Medulla oblongata (tissue), 1 donor: ENCODE measurements at regions not wholly inside any gene's neighbourhood (a gene's known extent, or its start where the extent isn't known, plus 50 kb on each side); places are given as distances from the start of the nearest gene placed in this dataset.
"Not testable (repeated sequence)": the region's sequence is repeated elsewhere in the genome, so short reads cannot be mapped to it uniquely, and the experiment has no call there.

Source experiments
- DNase-seq: peaks from one replicate; pipeline ENCODE4 v3.0.0-alpha.2; 2015; ENCODE audit errors: extremely low spot score

DNA sequence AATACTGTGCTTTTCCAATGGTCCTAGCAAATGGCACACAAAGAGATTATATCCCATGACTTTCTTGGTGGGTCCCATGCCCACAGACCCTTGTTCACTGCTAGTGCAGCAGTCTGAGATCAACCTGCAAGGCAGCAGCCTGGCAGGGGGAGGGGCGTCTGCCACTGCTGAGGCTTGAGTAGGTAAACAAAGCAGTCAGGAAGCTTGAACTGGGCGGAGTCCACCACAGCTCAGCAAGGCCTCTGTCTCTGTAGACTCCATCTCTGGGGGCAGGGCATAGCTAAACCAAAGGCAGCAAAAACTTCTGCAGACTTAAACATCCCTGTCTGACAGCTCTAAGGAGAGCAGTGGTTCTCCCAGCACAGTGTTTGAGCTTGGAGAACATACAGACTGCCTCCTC, 82.9 kb downstream of the ZNF737 start:
- no peak for DNase-seq

DNA sequence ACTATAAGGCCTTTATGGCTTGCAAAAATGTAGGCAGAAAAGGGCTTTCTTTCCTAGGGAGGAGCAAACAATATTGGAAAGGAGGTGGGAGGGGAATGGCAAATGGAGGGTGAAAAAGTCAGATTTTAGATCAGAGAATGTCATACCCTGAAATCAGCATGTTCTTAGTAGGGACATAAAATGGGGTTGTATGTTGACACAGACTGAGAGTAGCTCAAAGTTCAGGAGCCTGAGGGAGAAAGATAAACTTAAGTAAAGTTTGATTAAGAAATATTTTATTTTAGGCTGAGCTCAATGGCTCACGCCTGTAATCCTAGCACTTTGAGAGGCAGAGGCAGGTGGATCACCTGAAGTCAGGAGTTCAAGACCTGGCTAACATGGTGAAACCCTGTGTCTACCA, 83.8 kb downstream of the ZNF737 start:
- no peak for DNase-seq

DNA sequence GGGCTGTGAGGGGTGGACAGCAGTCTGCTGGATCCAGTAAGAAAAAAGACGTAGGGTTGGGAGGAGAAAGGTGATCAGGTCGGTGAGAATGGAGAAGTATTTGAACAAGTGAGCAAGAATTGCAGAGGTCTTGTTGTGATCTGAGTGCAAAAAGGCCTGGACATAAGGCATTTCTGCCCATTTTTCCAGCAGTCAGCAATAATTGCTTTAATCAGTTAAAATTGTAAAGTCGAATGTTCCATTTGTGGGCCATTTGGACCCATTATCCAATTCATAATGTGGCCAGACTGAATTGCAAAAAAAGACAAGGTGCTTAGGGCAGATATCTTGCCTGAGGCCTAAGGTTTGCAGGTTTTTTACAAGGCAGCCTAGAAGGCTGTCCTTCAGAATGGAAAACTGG, 86.1 kb downstream of the ZNF737 start:
- DNase-seq = no peak

DNA sequence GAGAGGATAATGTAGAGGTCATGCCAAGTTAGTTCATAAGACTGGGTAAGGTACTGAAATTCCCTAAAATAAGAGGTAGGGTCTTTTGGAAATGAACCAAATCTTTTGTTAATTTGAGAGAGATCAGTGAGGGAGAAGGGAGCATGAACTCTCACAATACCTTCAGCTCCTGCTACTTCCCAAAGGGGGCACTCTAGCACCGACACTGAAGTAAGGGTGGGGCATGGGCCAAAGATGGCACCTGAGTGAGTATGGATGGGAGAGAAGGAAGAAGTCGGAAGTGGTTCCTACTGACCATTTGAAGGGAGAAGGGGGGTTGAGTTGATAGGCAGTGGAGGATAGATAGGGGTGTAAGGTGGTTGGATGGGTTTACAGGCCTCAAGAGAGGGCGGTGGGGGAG, 86.6 kb downstream of the ZNF737 start:
- DNase-seq = no peak

DNA sequence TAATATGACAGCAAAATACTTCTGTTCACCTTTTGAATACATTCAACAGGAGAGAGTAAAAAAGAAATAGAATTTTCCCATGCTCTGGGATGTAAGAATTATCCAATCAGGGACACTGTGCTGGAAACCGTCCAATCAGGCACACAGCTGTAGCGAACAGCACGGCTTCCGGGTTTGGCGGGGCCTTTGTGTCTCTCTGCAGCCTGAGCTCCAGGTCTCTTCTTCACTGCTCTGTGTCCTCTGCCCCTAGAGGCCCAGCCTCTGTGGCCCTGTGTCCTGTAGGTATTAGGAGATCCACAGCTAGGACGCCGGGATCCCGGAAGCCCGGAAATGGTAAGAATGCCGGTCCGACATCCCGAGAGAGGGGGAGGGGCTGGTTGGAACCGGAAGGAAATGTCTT, 92.7 kb downstream of the ZNF737 start:
- no peak for DNase-seq

DNA sequence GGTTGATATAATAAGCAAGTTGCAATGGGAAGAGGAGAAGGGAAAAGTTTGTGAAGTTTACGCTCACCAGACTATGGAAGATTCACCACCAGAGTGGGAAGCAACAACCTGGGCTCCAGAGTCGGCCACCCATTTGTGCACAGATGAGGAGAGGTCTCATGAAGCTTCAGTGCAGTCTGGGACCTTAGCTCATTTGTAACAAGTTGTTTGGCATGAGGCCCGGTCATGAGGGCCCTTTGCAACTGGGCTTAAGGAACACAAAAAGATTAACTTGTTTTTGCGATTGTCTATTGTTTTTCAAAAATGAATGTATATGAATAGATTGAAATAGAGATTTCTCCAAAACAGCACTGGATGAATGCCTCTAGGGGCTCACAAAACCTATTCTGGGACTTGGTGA, 94.2 kb downstream of the ZNF737 start:
- DNase-seq = no peak

DNA sequence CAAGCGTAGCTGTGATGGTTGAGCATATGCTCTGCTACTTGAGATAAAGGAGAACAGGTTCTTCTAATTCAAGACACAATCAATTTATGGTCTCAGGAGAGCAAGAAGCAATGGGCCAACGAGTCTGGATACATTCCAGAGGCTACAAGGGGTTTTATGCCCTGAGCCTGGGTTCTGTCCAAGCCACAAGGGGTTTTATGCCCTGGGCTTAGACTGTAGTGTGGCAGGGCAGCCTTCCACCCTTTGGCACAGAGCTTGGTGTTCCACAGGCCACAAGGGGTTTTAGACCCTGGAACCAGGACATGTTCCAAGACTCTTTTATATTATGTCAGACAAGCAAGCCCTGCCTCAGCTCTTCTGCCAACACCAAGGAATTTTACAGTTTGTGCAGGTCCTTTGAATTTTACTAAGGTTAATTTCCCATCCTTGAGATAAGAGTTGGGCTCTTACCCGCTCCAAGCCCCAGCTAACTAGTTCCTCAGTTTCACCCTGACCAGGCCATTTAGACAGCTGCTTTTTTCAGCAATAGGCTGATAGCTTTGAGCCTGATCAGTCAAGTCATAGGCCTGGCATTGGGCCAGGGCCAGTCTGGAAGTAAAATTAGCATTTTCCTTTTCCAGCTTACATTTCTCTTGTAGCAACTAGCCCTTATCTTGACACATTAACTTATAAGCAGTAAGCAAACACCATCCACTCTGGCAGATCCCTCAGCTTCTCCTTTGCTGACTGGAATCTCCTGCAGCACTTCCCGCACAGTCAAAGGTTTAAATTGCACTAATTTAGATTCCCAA, 95.0 kb downstream of the ZNF737 start:
- no peak for DNase-seq

DNA sequence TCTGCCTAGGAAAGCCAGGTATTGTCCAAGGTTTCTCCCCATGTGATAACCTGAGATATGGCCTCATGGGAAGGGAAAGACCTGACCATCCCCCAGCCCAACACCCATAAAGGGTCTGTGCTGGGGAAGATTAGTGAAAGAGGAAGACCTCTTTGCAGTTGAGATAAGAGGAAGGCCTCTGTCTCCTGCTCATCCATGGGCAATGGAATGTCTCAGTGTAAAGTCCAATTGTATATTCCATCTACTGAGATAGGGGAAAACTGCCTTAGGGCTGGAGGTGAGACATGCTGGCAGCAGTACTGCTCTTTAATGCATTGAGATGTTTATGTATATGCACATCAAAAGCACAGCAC, 99.0 kb downstream of the ZNF737 start:
- not testable (repeated sequence) for DNase-seq

DNA sequence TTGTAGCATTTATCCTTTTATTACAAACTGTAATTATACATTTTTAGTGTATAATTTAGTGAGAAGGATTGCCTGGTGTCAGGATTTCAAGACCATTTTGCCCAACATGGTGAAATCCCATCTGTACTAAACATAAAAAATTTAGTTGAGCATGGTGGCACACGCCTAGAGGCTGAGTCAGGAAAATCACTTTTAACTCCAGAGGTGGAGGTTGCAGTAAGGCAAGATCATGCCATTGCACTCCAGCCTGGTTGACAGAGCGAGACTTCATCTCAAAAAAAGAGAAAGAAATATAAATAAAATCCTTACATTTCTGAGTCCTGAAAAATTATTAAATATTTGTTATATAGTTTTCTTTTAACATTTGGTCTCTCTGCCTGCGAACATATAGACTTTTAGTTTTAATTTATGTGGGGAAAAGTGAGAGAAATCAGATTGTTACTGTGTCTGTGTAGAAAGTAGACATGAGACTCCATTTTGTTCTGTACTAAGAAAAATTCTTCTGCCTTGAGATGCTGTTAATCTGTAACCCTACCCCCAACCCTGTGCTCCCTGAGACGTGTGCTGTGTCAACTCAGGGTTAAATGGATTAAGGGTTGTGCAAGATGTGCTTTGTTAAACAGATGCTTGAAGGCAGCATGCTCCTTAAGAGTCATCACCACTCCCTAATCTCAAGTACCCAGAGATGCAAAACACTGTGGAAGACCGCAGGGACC, 99.5 kb downstream of the ZNF737 start:
- not testable (repeated sequence) for DNase-seq

DNA sequence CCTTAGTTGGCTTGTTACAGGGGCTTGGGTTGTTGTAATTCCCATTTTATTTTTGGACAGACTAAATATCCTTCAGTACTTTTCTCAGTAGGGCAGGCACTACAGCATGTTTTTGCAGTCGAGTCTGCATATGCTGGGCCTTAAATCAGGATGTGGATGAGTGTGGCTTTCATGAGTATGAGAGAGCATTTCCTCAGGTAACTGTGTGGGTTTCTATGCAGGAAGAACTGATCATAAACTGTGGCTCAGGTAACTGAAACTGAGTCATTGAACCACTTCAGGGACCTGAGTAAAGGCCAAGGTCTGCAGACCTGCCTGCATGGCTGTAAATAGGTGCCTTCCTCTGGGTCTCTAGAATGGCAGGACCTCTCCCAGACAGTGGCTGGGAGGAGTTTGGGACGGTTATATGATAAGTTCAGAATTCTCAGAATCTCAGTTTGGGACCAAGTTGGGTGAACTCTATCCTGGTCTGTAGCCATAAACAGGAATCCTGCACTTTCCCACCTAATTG, 112.1 kb downstream of the ZNF737 start:
- no peak for DNase-seq

DNA sequence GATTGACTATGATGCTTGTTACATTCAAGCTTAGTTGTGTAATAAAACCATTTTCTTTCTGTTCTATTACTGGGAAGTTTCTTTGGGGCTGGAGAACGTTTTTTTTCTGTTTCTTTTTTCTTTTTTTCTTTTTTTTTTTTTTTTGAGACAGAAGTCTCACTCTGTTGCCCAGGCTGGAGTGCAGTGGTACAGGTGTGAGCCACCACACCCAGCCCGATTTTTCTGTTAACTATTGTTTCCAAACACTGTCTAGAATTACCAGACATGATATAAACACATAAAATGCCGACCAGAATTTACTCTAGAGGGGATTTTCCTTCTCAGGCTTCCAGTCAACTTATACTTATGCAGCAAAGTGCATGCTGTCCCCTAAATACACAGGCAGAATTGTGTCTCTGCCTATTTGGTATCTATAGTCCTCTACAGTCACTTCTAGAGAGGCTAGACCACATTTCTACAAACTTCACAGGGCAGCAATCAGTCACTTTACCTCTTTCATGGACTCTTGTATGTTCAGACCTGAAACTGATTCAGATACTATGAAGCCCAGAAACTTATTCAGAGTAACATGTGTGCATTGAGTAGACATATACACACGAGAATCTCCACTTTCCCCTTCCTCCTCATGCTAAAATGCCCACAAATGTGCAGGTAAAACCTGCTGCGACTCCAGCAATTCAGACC, 121.2 kb downstream of the ZNF737 start:
- DNase-seq = no peak

DNA sequence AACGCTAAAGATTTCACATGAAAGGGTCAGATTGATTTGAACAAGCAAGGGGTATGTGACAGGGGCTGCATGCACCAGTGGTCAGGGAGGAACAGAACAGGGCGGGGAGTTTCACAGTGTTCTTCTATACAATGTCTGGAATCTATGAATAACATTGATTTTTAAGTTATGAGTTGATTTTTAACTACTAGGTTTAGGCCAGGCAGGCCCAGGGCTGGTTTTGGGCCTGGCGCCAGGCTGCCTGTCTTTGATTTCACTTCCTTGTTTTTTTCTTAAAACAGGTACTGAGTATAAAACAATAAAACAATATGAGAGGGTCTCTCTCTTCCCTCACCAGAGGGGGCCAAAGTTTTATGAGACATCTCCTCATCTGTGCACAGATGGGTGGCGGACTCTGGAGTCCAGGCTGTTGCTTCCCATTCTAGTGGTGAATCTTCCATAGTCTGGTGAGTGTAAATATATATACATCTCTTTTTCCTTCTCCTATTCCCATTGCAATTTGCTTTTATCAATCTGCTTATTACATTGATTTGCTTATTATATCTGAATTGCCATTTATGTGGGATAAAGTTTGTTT, 133.2 kb downstream of the ZNF737 start:
- DNase-seq = not testable (repeated sequence)

DNA sequence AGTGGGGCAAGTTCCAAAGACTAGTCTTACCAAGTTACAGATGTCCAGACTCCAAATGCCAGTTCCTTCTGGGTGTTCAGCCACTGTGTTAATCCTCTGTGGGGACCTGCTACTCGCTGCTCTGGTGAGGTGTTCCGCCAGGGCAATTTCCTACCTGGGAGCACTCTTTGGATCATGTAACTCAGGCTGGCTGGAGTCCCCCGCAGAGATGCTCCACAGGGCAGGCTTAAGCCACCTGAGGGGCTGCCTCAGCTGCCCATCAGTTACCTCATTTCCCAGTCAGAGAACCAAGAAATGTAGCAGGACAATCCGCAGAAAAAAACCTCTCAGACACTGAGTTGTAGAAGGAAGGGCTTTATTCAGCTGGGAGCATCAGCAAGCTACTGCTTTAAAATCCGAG, 133.8 kb downstream of the ZNF737 start:
- no peak for DNase-seq

DNA sequence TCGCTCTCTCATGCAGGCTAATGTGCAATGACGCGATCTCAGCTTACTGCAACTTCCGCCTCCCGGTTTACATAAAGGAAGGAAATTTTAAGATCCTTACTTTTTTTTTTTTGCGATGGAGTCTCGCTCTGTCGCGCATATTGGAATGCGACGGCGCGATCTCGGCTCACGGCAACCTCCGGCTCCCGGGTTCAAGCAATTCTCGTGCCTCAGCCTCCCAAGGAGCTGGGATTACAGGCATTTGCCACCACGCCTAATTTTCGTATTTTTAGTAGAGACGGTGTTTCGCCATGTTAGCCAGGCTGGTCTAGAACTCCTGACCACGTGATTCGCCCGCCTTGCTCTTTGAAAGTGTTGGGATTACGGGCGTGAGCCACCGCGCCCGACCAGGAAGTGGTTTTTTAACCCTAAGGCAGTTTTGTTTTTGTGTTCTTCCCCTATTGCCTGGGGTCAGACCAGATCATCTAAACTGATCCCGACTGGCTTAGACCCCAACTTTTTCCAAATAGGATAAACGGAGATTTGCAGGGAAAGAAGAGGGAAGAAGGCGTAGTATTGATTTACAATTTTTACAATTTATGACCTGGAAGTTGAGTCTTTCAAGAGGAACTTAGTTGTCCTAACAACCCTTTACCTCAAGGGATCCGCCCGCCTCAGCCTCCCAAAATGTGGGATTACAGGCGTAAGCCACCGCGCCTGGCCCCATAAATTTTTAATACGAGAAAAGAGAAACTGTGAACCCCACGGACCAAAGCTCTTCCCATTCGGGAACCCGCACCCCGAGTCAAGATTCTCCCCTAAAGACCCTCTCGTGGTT, 142.0 kb downstream of the ZNF737 start:
- peak; percentile 65 for DNase-seq

DNA sequence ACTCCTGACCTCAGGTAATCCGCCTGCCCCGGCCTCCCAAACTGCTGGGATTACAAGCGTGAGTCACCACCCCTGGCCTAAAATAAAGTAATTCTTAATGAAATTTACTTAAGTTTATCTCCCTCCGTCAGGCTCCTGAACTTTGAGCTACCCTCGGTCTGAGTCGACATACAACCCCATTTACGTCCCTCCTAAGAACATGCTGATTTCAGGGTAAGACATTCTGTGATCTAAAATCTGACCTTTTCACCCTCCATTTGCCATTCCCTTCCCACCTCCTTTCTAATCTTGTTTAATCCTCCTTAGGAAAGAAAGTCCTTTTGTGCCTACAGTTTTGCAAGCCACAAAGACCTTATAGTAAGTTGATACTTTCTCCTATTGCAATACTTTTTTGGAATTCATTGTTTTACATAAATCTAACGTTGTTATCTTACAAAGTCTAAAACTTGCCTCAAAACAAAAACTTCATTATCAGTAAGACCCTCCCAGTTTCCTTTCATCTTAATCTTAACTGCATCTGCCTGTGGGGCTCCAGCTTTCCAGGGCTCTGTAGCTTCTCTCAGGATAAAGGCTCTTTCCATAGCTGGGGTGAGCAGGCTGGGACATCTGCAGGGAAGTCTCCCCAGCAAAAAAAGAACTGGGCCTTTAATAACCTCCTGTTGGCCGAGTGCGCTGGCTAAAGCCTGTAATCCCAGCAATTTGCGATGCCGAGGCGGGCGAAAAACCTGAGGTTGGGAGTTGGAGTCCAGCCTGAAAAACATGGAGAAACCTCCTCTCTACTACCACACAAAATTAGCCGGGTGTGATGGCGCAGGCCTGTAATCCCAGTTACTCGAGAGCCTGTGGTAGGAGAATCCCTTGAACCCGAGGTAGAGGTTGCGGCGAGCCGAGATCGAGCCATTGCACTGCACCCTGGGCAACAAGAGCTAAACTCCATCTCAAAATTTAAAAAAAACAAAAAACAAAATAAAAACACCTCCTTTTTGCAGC, 143.1 kb downstream of the ZNF737 start:
- peak; percentile 21 for DNase-seq

DNA sequence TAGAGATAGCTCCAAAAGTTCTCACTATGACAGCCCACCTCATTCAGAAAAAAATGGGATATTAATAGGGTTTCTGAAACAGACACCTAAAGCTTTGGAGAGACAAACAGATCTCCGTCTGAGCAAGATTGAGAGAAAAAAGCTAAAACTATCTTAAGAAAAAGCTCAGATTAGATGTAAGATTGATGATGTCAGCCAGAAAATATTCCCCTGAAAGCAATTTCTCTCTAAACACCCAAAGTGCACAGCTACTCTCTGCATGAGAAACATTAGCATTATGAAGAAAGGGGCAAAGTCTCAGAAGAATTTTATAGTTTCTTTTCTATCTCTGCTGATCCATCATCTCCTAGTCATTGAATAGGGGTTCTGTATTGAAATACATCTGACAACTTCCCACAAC, 148.9 kb downstream of the ZNF737 start:
- no peak for DNase-seq

DNA sequence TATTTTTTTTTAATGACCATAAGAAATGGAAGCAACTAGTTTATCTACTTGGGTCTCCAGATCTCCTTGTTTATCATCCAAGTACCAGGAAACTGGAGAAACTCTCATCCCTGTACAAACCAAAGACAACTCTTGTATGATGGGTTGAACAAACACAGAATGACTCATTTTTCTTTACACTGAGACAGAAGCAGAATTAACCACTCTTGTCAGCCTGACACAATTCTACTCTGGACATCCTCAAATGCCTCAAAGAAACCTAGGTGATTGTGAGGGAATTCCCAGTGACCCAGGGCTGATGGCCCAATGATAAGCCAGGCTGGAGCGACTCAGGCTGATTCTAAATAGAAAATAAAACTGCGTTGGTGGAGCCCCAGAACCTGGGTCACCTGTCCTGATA, 151.5 kb downstream of the ZNF737 start:
- no peak for DNase-seq

DNA sequence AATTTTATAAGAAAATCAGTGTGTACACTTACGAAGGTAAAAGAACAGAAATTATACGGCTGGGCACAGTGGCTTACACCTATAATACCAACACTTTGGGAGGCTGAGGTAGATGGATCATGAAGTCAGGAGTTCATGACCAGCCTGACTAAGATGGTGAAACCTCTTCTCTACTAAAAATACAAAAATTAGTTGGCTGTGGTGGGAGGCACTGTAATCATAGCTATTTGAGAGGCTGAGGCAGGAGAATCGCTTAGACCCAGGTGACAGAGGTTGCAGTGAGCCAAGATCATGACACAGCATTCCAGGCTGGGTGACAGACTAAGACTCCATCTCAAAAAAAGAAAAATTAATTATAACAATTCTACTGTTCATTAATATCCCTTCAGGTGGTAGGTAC, 151.9 kb downstream of the ZNF737 start:
- DNase-seq = no peak

DNA sequence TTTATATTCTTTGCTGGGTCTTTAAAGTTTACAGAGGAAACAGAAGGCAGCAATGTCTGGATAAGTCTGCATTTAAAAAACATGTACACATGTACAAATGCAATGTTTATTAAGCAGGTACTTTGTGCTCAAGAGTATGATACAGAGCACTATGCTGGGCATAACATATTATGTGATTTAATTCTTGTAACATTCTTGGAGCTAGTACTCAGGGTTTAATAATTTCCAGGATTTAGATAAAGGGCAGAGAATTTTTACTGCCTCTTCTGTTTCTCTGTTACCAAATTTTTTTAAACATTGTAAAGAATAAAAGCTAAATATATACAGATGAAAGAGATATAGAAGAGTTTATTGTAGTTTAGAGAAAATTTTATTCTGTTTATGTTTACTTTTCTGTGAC, 152.7 kb downstream of the ZNF737 start:
- DNase-seq = no peak

DNA sequence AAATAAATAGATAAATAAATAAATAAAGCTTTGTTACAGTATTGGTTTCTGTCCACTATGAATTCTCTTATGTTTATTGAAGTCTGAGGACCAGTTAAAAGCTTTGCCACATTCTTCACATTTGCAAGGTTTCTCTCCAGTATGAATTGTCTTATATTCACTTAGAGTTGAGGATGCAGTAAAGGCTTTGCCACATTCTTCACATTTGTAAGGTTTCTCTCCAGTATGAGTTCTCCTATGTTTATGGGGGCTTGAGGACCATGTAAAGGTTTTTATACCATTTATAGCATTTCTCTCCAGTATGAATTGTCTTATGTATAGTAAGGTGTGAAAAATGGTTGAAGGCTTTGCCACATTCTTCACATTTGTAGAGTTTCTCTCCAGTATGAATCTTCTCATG, 168.3 kb downstream of the ZNF737 start:
- no peak for DNase-seq
